Retinal pigment epithelial cell (primary cell): ENCODE measurements at regions not wholly inside any gene's neighbourhood (a gene's known extent, or its start where the extent isn't known, plus 50 kb on each side); places are given as distances from the start of the nearest gene placed in this dataset.

Experiments used
- DNase-seq: peaks from one replicate; pipeline ENCODE4 v3.0.0-alpha.2; 2010; ENCODE audit warnings: low read depth
- H3K4me3 ChIP-seq: 2 replicates; pipeline ENCODE4 v1.5.1; 2011; ENCODE audit warnings: mild to moderate bottlenecking, low read length, control low read depth, moderate library complexity
- CTCF ChIP-seq: conservative IDR thresholded peaks from 2 replicates; pipeline ENCODE4 v1.5.1; 2011; ENCODE audit warnings: low read depth, low read length, control low read depth, inconsistent platforms

- no peak for DNase-seq
- H3K4me3 ChIP-seq: no peak overlapping the region
- TF ChIP-seq CTCF: no peak
These were observed 144.3 kb upstream of the DNAJC19 start for GRCh38 chr3:181133832-181134231.

DNA sequence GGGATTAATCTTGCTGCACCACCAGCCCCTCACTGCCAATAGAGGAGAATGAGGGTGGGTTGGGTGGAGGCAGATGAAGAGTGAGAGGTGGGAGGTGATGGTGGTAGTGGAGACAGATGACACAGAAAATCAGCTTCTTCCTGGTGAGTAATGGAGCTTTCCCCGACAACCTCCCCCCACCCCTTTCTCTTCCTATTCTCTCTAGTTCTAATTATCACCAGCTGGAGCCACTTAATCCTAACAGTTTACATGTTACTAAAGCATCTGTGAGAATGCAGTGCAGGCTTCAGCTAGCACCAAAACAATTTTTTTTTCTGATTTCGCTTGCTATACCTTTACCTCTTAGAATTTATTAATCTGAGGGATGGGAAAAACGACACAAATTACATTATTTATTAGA is 116.1 kb upstream of the DNAJC19 start:
- TF ChIP-seq CTCF: no peak
- H3K4me3 ChIP-seq: no peak overlapping the region
- DNase-seq: no peak

DNA sequence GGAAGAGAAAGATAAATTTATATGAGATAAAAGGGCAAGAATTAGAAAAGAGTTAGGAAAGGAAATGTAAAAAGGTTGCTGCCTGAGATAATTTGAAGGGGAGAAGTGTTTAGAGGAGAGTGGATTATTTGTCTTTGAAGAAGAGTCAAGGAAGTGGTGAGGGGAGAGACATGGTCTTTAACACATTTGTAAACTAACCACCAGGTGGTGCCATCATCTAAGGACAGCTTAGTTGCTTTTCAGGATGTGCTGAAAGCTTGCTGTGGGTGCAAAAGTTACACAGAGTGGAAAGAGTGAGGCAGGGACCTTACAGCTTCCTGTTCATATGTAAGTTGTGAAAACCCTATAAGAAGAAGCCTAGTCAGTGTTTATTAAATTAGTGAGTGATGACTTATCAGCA is 114.1 kb upstream of the DNAJC19 start:
- peak; percentile 34 for TF ChIP-seq CTCF
- no peak overlapping the region for H3K4me3 ChIP-seq
- DNase-seq: no peak

GRCh38 chr3:181086011-181086410 is 96.5 kb upstream of the DNAJC19 start:
- H3K4me3 ChIP-seq: no peak overlapping the region
- TF ChIP-seq CTCF: no peak
- no peak for DNase-seq

DNA sequence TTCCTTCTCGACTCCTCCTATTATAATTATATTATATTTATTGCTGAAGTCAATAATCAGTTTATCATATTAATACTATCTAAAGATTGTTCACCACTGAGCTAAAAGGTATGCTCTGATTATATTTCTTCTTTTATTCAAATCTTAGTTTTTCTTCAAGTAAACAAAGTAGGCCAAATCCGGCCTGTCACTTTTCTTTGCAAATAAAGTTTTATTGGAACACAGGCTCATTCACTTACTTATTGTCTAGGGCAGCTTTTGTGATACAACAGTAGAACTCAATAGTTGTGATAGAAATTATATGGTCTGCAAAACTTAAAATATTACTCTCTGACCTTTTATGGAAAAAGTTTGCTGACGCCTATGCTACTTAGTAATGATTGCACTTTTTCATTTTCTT is 92.4 kb upstream of the DNAJC19 start:
- H3K4me3 ChIP-seq: no peak overlapping the region
- no peak for TF ChIP-seq CTCF
- DNase-seq: no peak

DNA sequence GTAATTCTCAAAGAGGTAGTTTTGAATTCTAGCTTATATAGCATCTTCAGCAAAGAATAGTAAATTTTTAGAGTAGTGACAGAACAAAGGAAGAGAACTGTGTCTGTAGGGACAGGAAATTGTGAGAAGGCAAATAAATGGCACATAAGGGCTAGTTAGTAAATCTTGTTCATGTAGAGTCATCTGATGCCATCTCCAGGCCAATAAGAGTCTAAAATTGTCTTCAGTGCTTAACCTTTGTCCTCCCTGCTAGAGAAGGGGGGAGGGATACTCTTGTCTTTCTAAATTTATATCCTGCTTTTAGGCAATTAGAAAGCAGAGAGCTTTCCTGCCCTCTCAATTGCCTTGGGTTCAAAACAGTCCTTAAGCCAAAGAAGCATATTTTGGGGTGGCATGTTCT is 87.0 kb upstream of the DNAJC19 start:
- DNase-seq: no peak
- H3K4me3 ChIP-seq: no peak overlapping the region
- no peak for TF ChIP-seq CTCF

DNA sequence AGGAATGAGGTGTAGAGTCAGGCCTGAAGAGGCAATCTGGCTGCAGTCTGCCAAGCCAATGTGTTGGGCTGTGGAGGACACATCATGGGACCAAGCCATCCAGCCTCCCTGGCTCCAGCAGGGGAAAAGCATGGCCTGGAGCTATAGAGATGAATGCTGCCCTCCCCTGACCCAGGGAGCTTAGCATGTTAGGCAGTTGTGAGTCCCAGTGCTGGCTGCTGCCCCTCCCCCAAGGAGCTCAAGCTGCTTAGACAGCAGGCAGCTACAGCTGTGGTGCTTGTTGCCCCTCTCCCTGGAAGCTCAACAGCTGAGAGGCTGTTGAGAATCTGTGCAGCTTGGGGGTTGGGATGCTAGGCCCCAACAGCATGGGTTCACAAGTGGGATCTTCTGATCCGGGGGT is 85.6 kb upstream of the DNAJC19 start:
- H3K4me3 ChIP-seq: no peak overlapping the region
- TF ChIP-seq CTCF: no peak
- DNase-seq: no peak
